Rectal smooth muscle tissue (tissue), 1 donor: ENCODE measurements at regions not wholly inside any gene's neighbourhood (a gene's known extent, or its start where the extent isn't known, plus 50 kb on each side); places are given as distances from the start of the nearest gene placed in this dataset.

Experiments
- H3K27ac ChIP-seq: one replicate; pipeline ENCODE4 v1.7.0; 2013; ENCODE audit warnings: low read depth, low read length, inconsistent platforms
- H3K27me3 ChIP-seq: one replicate; pipeline ENCODE4 v1.7.0; 2013; ENCODE audit warnings: low read length; ENCODE audit not compliant: control insufficient read depth, insufficient read depth
- H3K36me3 ChIP-seq: one replicate; pipeline ENCODE4 v1.7.0; 2013; ENCODE audit warnings: low read length; ENCODE audit not compliant: control insufficient read depth, insufficient read depth
- H3K4me1 ChIP-seq: one replicate; pipeline ENCODE4 v1.7.0; 2013; ENCODE audit warnings: low read length; ENCODE audit not compliant: control insufficient read depth, insufficient read depth
- H3K4me3 ChIP-seq: one replicate; pipeline ENCODE4 v1.7.0; 2013; ENCODE audit warnings: low read length
- H3K9ac ChIP-seq: one replicate; pipeline ENCODE4 v1.7.0; 2013; ENCODE audit warnings: low read length

DNA sequence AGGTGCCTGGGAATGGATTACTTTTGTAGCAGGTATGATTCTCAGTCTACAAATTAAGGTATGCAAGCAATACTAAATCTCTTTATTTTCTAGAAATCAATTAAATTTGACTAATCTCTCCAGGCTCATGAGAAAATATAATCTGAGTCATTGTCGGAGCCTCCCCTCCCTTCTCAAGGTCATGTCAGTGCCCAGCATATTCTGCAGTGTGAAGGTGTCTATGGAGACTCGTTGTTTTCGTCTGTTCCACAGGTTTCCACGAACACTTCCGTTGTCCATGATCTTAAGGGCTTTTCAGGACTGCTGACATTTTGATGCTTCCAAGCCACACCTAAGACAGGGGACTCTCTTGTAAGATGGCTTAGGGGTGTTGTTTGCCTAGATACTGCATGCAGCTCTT is 56.6 kb upstream of the SCOC start:
- Histone ChIP-seq H3K4me1 (peaks cover 7% of the 10 kb centered on the region), H3K9ac (no peak overlapping the region), H3K36me3 (no peaks in the 10 kb centered on the region), H3K4me3 (no peak overlapping the region), H3K27ac (no peak overlapping the region), H3K27me3 (no peaks in the 10 kb centered on the region)

- H3K9ac ChIP-seq, result no peak overlapping the region
- H3K36me3 ChIP-seq, result no peaks in the 10 kb centered on the region
- H3K27me3 ChIP-seq, result no peaks in the 10 kb centered on the region
- no peak overlapping the region for H3K4me3 ChIP-seq
- H3K4me1 ChIP-seq, result peaks cover 7% of the 10 kb centered on the region
- no peak overlapping the region for H3K27ac ChIP-seq
Observed at GRCh38 chr4:140315970-140316369, 57.5 kb upstream of the SCOC start.

- peaks cover 7% of the 10 kb centered on the region for H3K4me1 ChIP-seq
Observed at GRCh38 chr4:140315438-140315837, 58.0 kb upstream of the SCOC start.

DNA sequence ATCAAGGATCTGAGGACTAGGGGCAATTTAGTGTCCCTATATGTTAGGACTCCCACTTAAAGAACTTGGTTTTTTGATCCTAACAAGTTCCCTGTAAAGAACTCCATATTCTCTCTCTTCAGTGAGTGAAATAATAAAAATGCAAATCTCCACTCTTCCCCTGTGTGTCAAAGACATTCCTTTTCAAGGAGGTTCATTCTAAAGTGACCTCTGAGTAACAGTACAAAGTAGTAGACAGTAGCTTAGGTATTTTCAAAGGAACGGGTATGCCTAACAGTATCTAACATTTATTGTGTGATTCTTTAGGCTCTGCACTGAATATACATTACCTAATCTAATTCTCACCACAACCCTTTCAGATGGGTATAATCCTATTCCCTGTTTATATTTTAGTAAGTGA is 58.4 kb upstream of the SCOC start:
- H3K4me3 ChIP-seq, result no peak overlapping the region
- no peaks in the 10 kb centered on the region for H3K36me3 ChIP-seq

More at GRCh38 chr4:140315438-140315837, 58.0 kb upstream of the SCOC start:
- no peaks in the 10 kb centered on the region for H3K36me3 ChIP-seq
- no peak overlapping the region for H3K9ac ChIP-seq
- no peak overlapping the region for H3K4me3 ChIP-seq
- no peaks in the 10 kb centered on the region for H3K27me3 ChIP-seq
- H3K27ac ChIP-seq, result peak overlapping the region; percentile 40

GRCh38 chr4:140312100-140312499 is 61.3 kb upstream of the SCOC start:
- no peaks in the 10 kb centered on the region for H3K27me3 ChIP-seq
- H3K36me3 ChIP-seq, result no peaks in the 10 kb centered on the region
- no peak overlapping the region for H3K9ac ChIP-seq
- peaks cover 17% of the 10 kb centered on the region for H3K4me1 ChIP-seq
- H3K27ac ChIP-seq, result no peak overlapping the region
- H3K4me3 ChIP-seq, result no peak overlapping the region

More for the DNA sequence above, 58.4 kb upstream of the SCOC start:
- no peak overlapping the region for H3K9ac ChIP-seq
- peaks cover 7% of the 10 kb centered on the region for H3K4me1 ChIP-seq
- H3K27ac ChIP-seq, result peak overlapping the region; percentile 40
- H3K27me3 ChIP-seq, result no peaks in the 10 kb centered on the region

- Histone ChIP-seq H3K27ac (no peak overlapping the region), H3K36me3 (no peaks in the 10 kb centered on the region), H3K4me3 (no peak overlapping the region), H3K9ac (no peak overlapping the region), H3K27me3 (no peaks in the 10 kb centered on the region), H3K4me1 (peaks cover 17% of the 10 kb centered on the region)
Observed at GRCh38 chr4:140311257-140311835, 62.1 kb upstream of the SCOC start.

GRCh38 chr4:140309124-140309870 is 64.1 kb upstream of the SCOC start:
- no peaks in the 10 kb centered on the region for H3K36me3 ChIP-seq
- H3K4me3 ChIP-seq, result no peak overlapping the region
- peaks cover 10% of the 10 kb centered on the region for H3K4me1 ChIP-seq
- H3K9ac ChIP-seq, result no peak overlapping the region
- H3K27ac ChIP-seq, result peak overlapping the region; percentile 21
- H3K27me3 ChIP-seq, result no peaks in the 10 kb centered on the region

GRCh38 chr4:140308366-140309123 is 64.9 kb upstream of the SCOC start:
- Histone ChIP-seq H3K4me1 (peaks cover 10% of the 10 kb centered on the region), H3K27ac (peak overlapping the region; percentile 57), H3K9ac (no peak overlapping the region), H3K27me3 (no peaks in the 10 kb centered on the region), H3K4me3 (no peak overlapping the region), H3K36me3 (no peaks in the 10 kb centered on the region)

DNA sequence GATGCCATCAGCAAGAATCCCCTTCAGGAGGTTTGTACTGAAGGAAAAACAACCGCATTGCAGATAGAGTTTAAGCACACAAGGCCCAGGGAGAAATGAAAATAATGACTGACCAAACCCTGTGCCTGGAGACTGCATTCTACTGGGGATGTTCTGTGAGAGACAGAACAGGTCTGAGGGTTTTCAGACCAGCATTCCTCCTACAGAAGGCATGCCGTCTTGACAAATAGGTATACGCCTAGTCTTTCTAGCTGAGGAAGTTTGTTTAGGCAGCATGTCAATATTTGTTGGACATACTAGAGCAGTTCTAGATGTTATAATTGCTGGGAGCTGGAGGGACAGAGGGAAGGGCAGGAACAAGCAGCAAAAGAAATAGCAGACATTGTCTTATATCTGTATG is 68.4 kb upstream of the SCOC start:
- H3K4me1 ChIP-seq, result peaks cover 10% of the 10 kb centered on the region
- H3K9ac ChIP-seq, result no peak overlapping the region
- no peak overlapping the region for H3K27ac ChIP-seq
- H3K4me3 ChIP-seq, result no peak overlapping the region
- H3K27me3 ChIP-seq, result no peaks in the 10 kb centered on the region
- no peaks in the 10 kb centered on the region for H3K36me3 ChIP-seq

- Histone ChIP-seq H3K4me3 (no peak overlapping the region), H3K27ac (no peak overlapping the region), H3K9ac (no peak overlapping the region), H3K27me3 (no peaks in the 10 kb centered on the region), H3K36me3 (no peaks in the 10 kb centered on the region), H3K4me1 (peaks cover 7% of the 10 kb centered on the region)
Observed at GRCh38 chr4:140304346-140304745, 69.1 kb upstream of the SCOC start.

DNA sequence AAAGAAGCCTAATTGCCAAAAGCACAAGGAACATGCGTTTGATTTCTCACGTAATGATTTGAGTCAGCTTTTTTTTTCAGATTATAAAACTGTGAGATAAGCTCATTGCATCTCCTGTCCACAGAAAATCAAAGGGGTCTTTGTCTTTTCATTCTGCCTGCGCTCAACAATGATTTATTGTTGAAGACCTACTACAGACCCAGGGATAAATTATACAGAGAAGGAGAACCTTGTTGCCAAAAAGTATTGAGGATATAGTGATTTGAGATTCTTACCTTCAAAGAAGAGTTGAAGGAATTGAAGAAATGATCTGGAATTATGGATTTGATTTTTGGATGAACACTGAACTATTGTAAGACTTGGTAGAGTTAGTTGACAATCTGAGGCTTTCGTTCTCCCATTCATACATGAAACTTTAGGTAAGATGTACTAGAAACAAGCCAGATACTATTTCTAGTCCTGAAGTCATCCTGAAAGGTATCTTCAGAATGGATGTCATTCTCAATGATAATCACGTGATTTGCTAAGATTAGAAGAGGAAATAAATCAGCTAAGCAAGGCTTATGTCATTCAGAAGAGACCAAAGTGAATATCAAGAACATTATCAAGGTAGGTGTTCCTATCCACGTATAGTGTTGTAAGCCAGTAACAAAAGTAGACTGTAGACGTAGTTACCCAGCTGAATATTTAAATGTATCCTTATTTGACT is 71.1 kb upstream of the SCOC start:
- Histone ChIP-seq H3K4me1 (no peaks in the 10 kb centered on the region), H3K4me3 (no peak overlapping the region), H3K9ac (no peak overlapping the region), H3K36me3 (no peaks in the 10 kb centered on the region), H3K27me3 (no peaks in the 10 kb centered on the region), H3K27ac (no peak overlapping the region)

DNA sequence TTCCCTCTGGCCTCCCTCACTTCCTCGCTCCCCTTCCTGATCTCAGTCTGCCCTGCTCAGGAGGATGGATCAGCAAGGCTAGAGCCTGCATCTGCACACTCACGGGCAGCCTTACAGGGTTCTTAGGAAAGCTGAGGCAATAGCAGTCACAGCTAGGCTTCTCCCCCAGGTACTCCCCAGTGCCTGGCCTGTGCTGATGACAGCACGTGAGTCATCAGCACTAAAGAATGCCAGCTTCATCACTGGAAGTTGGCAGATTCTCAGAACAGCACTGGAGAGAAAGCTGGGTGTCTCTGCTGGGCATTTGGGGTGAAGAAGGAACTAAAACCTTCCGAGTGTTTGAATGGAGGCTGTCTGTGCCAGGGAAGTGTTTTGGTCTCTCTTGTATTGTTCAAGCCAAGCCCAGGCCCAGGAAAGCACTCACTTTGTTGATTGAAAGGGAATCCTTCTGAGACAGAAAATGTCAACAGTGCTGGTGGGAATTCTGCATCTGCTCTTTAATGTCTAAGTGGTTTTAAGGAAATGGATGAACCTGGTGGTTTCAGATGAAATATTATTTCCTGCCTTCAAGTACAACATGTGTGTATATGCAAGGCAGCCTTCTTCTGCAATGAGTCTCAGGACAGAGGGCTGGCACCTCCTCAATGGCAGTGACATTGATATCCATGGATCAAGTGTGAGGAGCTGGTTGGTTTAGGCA is 73.0 kb upstream of the SCOC start:
- Histone ChIP-seq H3K27ac (no peak overlapping the region), H3K4me3 (no peak overlapping the region), H3K36me3 (no peaks in the 10 kb centered on the region), H3K9ac (no peak overlapping the region), H3K4me1 (peaks cover 5% of the 10 kb centered on the region), H3K27me3 (no peaks in the 10 kb centered on the region)
